Neural crest cell (in vitro differentiated cells): ENCODE measurements at regions not wholly inside any gene's neighbourhood (a gene's known extent, or its start where the extent isn't known, plus 50 kb on each side); places are given as distances from the start of the nearest gene placed in this dataset.
A peak's percentile ranks its signal among the peaks of the same experiment; 100 is the strongest.

Experiments
- DNase-seq: peaks from one replicate; pipeline ENCODE4 v3.0.0; 2021; ENCODE audit warnings: low read depth, mixed read lengths, low spot score
- H3K27ac Mint-ChIP-seq: one replicate; pipeline ENCODE4 v1.8.0; 2021; ENCODE audit warnings: mild to moderate bottlenecking, mixed read lengths; ENCODE audit not compliant: unreplicated experiment
- H3K27me3 Mint-ChIP-seq: 2 replicates; pipeline ENCODE4 v1.8.0; 2021; ENCODE audit warnings: low read depth, mild to moderate bottlenecking, mixed read lengths
- H3K36me3 Mint-ChIP-seq: 2 replicates; pipeline ENCODE4 v1.8.0; 2021; ENCODE audit warnings: low read depth, mild to moderate bottlenecking, mixed read lengths
- H3K4me1 Mint-ChIP-seq: 2 replicates; pipeline ENCODE4 v1.8.0; 2021; ENCODE audit warnings: mixed read lengths
- H3K4me3 Mint-ChIP-seq: one replicate; pipeline ENCODE4 v1.8.0; 2021; ENCODE audit warnings: mild to moderate bottlenecking, mixed read lengths
- H3K9me3 Mint-ChIP-seq: 2 replicates; pipeline ENCODE4 v1.8.0; 2021; ENCODE audit warnings: mixed read lengths
- TF ChIP-seq, protein P1 (sequence below): fragments of 200-600 bp; sonication (generic); conservative IDR thresholded peaks from 2 replicates; pipeline ENCODE4 v1.5.0; 2021; ENCODE audit warnings: antibody characterized with exemption, mild to moderate bottlenecking

DNA sequence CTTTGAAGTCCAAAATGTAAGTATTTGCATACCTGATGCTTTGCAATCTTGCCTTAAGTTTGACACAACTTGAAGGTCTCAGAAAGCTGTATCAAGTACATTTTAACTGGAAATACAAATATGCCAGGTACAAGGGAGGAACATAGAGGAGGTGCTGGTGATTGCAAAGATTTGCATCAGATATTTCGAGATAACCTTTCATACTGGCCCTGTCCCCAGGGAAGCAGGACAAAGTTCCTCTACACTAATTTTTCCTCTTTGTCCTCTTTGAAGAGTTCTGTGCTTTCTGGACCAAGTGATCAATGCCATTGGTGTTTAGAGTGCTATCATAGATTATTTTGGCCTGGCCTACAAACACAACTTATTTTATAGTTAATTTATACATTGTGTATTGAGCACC lies 686.1 kb downstream of the HACE1 start:
- H3K4me3 Mint-ChIP-seq = no peak overlapping the region
- TF ChIP-seq, protein P1, sequence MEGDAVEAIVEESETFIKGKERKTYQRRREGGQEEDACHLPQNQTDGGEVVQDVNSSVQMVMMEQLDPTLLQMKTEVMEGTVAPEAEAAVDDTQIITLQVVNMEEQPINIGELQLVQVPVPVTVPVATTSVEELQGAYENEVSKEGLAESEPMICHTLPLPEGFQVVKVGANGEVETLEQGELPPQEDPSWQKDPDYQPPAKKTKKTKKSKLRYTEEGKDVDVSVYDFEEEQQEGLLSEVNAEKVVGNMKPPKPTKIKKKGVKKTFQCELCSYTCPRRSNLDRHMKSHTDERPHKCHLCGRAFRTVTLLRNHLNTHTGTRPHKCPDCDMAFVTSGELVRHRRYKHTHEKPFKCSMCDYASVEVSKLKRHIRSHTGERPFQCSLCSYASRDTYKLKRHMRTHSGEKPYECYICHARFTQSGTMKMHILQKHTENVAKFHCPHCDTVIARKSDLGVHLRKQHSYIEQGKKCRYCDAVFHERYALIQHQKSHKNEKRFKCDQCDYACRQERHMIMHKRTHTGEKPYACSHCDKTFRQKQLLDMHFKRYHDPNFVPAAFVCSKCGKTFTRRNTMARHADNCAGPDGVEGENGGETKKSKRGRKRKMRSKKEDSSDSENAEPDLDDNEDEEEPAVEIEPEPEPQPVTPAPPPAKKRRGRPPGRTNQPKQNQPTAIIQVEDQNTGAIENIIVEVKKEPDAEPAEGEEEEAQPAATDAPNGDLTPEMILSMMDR = no peak
- no peaks in the 10 kb centered on the region for H3K27me3 Mint-ChIP-seq
- no peak for DNase-seq
- no peaks in the 10 kb centered on the region for H3K4me1 Mint-ChIP-seq
- H3K9me3 Mint-ChIP-seq = no peaks in the 10 kb centered on the region
- H3K36me3 Mint-ChIP-seq = no peaks in the 10 kb centered on the region
- no peak overlapping the region for H3K27ac Mint-ChIP-seq

GRCh38 chr6:104170401-104170800 lies 689.3 kb downstream of the HACE1 start:
- no peak overlapping the region for H3K4me3 Mint-ChIP-seq
- no peaks in the 10 kb centered on the region for H3K4me1 Mint-ChIP-seq
- peaks cover 13% of the 10 kb centered on the region for H3K9me3 Mint-ChIP-seq
- no peaks in the 10 kb centered on the region for H3K27me3 Mint-ChIP-seq
- H3K36me3 Mint-ChIP-seq = peaks cover 3% of the 10 kb centered on the region
- no peak overlapping the region for H3K27ac Mint-ChIP-seq
- TF ChIP-seq, protein P1 = no peak
- no peak for DNase-seq

DNA sequence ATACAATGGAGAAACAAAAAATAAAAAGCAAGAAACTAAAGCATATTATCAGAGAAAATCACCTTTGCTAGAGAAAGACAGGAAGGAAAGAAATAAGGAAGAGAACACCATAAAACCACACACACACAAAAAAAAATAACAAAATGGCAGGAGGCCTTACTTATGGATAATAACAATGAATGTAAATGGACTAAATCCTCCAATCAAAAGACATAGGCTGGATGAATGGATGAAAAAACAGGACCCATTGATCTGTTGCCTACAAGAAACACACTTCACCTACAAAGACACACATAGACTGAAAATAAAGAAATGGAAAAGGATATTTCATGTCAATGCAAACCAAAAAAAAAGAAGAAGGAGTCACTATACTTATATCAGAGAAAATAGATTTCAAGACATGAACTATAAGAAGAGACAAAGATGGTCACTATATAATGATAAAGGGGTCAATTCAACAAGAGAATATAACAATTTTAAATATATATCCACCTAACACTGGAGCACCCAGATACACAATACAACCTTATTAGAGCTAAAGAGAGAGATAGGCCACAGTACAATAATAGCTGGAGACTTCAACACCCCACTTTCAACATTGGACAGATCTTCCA lies 693.6 kb downstream of the HACE1 start:
- no peak for DNase-seq
- Mint-ChIP-seq H3K4me3 (no peak overlapping the region), H3K27me3 (no peaks in the 10 kb centered on the region)

GRCh38 chr6:104162036-104162669 lies 697.6 kb downstream of the HACE1 start:
- DNase-seq = no peak
- Mint-ChIP-seq H3K4me3 (no peak overlapping the region), H3K9me3 (peaks cover 8% of the 10 kb centered on the region), H3K36me3 (peaks cover 3% of the 10 kb centered on the region), H3K27me3 (no peaks in the 10 kb centered on the region), H3K4me1 (peaks cover 4% of the 10 kb centered on the region), H3K27ac (peak overlapping the region; percentile 84)
- TF ChIP-seq, protein P1 = no peak

More for the DNA sequence above, 693.6 kb downstream of the HACE1 start:
- H3K4me1 Mint-ChIP-seq = peaks cover 4% of the 10 kb centered on the region
- peaks cover 13% of the 10 kb centered on the region for H3K9me3 Mint-ChIP-seq
- H3K27ac Mint-ChIP-seq = no peak overlapping the region
- peaks cover 3% of the 10 kb centered on the region for H3K36me3 Mint-ChIP-seq
- TF ChIP-seq, protein P1 = no peak

DNA sequence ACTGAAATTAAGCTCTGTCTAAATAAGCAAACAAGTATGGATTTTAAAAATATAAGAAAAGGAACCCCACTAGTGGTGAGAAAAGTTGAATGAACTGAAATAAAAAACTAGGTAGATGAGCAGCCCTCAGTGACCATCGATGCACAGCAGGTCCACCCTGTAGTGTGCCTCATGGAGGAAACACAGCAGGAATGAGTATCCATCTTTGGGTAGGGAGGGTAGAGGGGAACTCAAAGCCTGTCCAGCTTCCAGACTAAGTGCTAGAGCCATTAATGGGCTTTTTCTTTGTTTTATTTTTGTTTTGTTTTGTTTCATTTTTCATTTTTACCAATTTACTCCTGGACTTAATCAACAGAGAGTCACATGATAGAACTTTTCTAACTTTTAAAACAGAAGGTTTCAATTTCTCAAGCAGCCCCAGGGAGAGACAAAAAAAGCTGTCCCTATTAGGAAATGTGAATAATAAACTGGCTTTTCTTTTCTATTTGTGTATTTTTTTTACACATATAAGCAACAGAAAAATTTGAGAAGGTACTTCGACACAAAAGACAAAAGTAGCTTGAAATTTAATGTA lies 700.6 kb downstream of the HACE1 start:
- H3K9me3 Mint-ChIP-seq = no peaks in the 10 kb centered on the region
- no peak overlapping the region for H3K4me3 Mint-ChIP-seq
- peaks cover 4% of the 10 kb centered on the region for H3K4me1 Mint-ChIP-seq
- H3K27me3 Mint-ChIP-seq = no peaks in the 10 kb centered on the region
- no peaks in the 10 kb centered on the region for H3K36me3 Mint-ChIP-seq
- TF ChIP-seq, protein P1 = no peak
- H3K27ac Mint-ChIP-seq = no peak overlapping the region
- DNase-seq = no peak
